Coronary artery (tissue), 2 donors: ENCODE measurements at regions not wholly inside any gene's neighbourhood (a gene's known extent, or its start where the extent isn't known, plus 50 kb on each side); places are given as distances from the start of the nearest gene placed in this dataset.

Experiments used
- DNase-seq: peaks from one replicate; pipeline ENCODE4 v3.0.0-alpha.2; 2017; ENCODE audit warnings: low spot score
- H3K27ac ChIP-seq, 2 donors: fragments of 200-600 bp; sonication (generic); one replicate each; pipeline ENCODE4 v1.5.1; 2016 to 2019
- H3K4me3 ChIP-seq: fragments of 200-600 bp; sonication (generic); 2 replicates; pipeline ENCODE4 v1.5.1; 2016; ENCODE audit warnings: mild to moderate bottlenecking, moderate library complexity
- TF ChIP-seq, protein P1 (sequence below): fragments of 200-600 bp; sonication (generic); IDR thresholded peaks from one replicate; pipeline ENCODE4 v1.5.1; 2019; ENCODE audit warnings: antibody characterized with exemption

DNA sequence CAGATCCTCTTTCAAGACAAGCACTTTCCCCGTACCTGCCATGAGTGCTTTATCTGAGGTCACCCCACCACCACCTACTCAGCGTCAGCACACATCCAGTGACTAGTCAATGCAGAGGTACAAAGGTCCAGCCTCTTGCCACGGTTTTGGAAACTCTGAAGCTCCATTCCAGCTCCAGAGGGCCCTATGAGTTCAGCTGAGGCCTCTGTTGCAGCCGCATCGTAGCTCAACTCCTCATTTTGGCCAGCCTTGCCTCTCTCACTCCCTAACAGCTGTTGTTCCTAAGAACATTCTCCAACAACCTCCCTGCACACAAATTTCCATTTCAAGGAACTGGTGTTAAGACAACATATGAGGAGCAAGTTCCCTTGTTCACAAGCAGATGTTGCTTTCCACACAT is 405.1 kb upstream of the PROK2 start:
- H3K27ac ChIP-seq: no peak overlapping the region
- no peak overlapping the region for H3K4me3 ChIP-seq
- DNase-seq: no peak
- TF ChIP-seq, protein P1, sequence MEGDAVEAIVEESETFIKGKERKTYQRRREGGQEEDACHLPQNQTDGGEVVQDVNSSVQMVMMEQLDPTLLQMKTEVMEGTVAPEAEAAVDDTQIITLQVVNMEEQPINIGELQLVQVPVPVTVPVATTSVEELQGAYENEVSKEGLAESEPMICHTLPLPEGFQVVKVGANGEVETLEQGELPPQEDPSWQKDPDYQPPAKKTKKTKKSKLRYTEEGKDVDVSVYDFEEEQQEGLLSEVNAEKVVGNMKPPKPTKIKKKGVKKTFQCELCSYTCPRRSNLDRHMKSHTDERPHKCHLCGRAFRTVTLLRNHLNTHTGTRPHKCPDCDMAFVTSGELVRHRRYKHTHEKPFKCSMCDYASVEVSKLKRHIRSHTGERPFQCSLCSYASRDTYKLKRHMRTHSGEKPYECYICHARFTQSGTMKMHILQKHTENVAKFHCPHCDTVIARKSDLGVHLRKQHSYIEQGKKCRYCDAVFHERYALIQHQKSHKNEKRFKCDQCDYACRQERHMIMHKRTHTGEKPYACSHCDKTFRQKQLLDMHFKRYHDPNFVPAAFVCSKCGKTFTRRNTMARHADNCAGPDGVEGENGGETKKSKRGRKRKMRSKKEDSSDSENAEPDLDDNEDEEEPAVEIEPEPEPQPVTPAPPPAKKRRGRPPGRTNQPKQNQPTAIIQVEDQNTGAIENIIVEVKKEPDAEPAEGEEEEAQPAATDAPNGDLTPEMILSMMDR: no peak

DNA sequence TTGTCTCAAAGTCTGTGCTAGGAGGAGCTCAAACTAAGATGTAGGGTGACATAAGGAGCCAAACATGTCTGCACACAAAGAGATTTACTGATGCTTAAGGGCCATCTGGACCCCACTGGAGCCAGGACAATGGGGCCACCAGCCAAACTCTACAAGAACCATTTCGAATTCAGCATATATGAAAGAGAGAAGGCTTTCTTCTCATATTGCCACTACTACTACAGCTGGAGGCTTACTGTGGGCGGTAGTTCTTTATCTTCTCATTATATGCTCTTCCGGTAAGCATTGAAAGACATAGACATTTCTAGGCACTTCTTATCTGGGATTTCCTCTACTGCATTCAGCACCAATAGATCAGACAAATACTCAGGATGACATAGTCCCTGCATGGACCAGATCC is 404.4 kb upstream of the PROK2 start:
- no peak for DNase-seq
- TF ChIP-seq, protein P1: no peak
- Histone ChIP-seq H3K27ac (no peak overlapping the region), H3K4me3 (no peak overlapping the region)

DNA sequence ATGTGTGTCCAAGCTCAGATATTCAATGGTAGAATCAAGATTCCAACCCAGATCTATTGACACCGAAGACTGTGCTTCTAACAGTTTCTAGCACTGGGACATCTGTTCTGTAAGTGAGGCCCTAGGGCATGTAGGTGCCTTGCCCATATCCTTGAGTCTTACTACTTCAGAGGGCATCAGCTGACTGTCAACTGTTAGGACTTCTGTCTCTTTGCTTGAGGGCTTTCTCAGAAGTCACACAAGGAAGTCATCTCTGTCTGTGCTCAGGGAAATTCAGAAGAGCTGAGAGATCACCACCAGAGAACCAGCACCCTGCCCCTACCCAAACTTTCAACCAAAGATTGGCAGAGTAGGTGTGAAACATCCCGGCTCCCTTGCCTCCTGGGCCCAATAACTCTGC is 403.6 kb upstream of the PROK2 start:
- H3K4me3 ChIP-seq: no peak overlapping the region
- no peak overlapping the region for H3K27ac ChIP-seq
- DNase-seq: no peak
- TF ChIP-seq, protein P1: no peak

DNA sequence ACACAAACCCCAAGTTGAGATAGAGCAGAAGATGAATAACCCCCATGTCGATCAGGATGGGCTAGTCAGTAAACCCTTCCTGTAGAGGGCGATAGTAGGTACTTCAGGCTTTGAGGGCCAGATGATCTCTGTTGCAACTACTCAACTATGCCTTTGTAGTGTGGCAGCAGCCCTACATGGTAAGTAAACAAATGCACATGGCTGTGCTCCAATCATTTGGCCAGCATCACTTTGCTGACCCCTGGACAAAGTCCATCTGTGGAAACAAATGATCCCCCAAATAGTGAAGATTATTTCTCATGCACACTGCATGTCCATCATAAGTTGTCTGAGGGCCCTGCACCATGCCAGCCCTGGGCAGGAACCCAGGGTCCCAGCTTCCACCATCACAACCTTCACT is 402.2 kb upstream of the PROK2 start:
- TF ChIP-seq, protein P1: no peak
- no peak for DNase-seq
- Histone ChIP-seq H3K4me3 (no peak overlapping the region), H3K27ac (no peak overlapping the region)

DNA sequence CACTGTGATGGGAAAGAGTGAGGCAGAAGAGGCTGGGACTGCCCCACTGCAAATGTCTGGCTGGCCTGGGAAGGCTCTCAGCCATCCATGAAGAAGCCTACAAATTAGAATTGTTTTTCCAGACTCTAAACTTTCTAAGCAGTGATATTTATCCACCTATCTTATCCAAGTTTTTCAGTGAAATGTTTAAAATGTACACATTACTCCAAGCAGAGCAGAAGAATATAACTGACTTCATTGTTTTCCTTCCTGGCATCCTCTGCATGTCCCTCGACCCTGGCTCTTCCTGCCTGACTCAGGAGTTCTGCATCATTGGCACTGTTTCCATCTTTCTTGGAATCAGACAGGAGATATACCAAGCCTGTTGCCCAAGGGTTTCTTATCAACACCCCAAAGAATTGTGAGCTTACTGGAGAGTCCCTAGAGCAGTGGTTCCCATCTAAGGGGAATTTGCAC is 401.5 kb upstream of the PROK2 start:
- TF ChIP-seq, protein P1: no peak
- no peak overlapping the region for H3K27ac ChIP-seq
- DNase-seq: no peak
- no peak overlapping the region for H3K4me3 ChIP-seq

DNA sequence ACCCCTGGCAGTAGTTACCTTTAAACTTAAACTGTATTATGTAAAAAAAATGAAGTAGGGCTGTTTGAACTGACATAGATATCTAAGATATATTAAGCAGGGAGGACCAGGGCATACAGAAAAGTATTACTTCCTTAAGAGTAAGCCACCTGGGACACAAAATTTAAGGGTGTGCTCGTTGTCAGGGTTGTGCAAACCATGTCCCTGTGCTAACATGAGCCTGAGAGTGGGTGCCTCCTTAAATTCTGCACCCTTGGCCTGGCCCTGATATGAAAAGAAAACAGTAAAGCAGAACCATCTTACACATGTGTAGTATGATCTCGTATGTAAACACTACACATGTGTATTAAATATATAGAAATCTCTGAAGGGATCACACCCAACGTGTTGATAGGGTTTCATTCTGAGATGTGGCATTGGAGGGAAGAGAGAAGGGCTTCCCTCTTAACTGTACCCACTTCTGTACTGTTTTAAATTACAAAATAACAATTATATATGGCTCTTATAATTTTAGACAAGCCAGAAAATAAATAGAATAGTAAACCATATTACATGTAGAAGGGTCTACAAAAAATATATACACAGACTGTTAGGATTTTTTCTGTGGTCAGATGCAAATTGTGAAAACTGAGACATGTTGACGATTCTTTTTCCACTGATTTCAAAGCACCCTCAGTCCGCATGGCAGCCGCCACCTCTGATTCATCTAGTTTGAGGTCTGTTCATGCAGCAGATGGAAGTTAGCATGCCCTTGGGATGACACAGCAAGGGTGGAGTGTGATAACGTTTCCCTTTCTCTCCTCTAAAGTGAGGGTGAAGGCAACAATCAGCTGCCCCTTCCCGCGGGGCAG is 400.8 kb upstream of the PROK2 start:
- Histone ChIP-seq H3K27ac (no peak overlapping the region), H3K4me3 (no peak overlapping the region)
- TF ChIP-seq, protein P1: no peak
- DNase-seq: peak; percentile 67

DNA sequence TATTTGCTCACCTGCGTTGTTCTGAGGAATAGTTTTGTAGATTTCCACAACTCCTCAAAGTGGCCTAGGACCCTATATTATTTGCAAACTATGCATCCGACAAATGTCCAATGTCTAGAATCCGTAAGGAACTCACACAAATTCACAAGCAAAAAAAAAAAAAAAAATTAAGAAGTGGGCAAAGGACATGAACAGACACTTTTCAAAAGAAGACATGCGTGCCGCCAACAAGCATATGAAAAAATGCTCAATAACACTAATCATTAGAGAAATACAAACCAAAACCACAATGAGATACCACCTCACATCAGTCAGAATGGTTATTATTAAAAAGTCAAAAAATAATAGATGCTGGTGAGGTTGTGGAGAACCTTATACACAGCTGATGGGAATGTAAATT is 398.5 kb upstream of the PROK2 start:
- DNase-seq: no peak
- TF ChIP-seq, protein P1: no peak
- H3K27ac ChIP-seq: no peak overlapping the region

More for the DNA sequence above, 398.5 kb upstream of the PROK2 start:
- no peak overlapping the region for H3K4me3 ChIP-seq
